ENCODE measurements at regions not wholly inside any gene's neighbourhood (a gene's known extent, or its start where the extent isn't known, plus 50 kb on each side); places are given as distances from the start of the nearest gene placed in this dataset.

DNA sequence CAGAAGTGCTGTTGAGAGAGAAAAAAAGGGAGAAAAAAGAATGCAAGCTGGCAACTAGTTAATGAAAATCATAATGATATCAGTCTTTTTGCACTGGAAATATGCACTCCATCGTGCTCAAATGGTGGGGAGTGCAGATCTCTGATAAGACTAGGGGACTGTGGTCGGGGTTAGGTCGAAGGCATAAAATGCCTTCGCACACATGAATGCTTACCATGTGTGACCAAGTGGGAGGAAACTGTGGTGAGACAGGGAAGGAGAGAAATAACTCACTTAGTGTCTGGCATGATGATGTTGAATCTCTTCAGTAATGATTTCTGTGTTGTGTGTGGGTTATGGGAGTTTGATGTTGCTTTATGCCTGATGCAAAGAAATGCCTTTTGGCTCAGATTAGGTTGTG, 358.9 kb downstream of the FBXO8 start:
- Histone ChIP-seq H3K27me3 (ENCODE audit: control insufficient read depth, insufficient read depth, low read length) (no peaks in the 10 kb centered on the region), H3K4me3 (ENCODE audit: insufficient read depth, low read depth, low read length) (no peak overlapping the region), H3K36me3 (replicated peaks; ENCODE audit: control insufficient read depth, insufficient read depth, low read length) (no peaks in the 10 kb centered on the region)
- DNase-seq = no peak

DNA sequence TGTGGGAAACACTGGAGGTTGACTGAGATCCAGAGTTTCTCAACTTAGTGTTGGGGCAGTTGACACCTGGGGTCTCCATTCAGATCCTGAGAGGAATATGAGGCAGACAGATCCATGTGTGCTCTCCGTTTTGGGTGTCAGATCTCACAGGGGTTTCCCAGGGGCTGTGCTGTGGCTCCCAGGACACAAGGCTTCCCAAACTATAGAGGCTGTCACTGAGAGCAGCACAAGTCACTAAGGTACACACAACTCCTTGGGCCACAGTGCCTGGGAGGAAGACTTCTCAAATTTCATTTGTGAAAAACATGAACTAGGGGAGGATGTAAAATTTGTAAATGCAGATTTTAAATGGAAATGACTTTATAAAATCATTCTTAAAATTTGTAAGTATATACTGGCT, 363.6 kb downstream of the FBXO8 start:
- Histone ChIP-seq H3K4me3 (ENCODE audit: insufficient read depth, low read depth, low read length) (no peak overlapping the region), H3K36me3 (replicated peaks; ENCODE audit: control insufficient read depth, insufficient read depth, low read length) (no peaks in the 10 kb centered on the region), H3K27me3 (ENCODE audit: control insufficient read depth, insufficient read depth, low read length) (no peaks in the 10 kb centered on the region)
- DNase-seq = peak; percentile 10

DNA sequence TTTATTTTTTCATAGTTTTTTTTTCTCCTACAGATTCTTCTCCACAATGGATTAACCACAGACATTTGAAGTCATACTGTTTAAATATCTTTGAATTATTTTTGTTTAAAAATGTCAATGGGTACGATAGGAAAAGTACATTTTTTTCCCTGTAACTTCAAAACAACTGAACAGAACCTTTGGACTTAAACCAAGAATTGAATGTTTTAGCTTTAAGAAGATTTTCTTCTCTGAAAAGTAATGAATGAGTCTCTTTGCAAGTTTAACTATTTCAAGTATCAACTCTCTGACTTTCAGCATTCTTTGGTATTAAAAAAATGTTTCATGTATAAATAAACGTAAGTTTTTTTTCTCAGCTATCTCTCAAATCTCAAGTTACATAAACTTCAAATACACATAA, 364.3 kb downstream of the FBXO8 start:
- no peak overlapping the region for H3K4me3 ChIP-seq (ENCODE audit: insufficient read depth, low read depth, low read length)
- DNase-seq = no peak
- no peaks in the 10 kb centered on the region for H3K36me3 ChIP-seq (replicated peaks; ENCODE audit: control insufficient read depth, insufficient read depth, low read length)
- no peaks in the 10 kb centered on the region for H3K27me3 ChIP-seq (ENCODE audit: control insufficient read depth, insufficient read depth, low read length)

DNA sequence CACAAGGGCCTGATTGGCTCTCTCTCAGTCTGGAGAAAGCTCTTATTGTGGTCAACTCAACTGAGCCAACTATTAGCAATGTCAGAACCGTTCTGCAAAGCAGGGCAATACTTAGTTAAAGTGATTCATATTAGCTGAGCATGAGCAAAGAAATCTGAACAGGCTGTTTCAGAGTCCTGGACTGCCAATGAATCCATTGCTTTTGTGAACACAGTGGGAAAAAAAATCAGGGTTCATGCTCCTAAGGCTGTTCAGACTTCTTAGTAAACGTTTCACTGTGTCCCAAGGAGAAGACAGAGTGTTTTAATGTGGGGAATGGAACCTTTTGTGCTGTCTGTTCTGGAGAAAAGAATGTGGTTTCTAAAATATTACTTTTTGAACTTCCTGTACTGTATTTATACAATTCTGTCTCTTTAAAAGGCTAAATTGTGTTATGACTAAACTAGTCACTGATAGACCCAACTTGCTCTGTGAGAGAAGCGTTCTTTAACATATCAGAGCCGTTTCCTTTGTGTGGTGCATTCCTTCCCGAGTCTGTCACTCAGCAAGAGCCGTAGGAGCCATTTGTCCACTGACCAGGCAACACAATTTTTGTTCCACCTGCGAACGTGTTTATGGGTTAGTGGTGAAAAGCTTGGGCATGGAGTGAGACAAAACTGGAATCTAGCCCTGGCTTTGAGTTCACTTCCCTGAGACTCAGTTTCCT, 366.1 kb downstream of the FBXO8 start:
- no peaks in the 10 kb centered on the region for H3K27me3 ChIP-seq (ENCODE audit: control insufficient read depth, insufficient read depth, low read length)
- no peak overlapping the region for H3K4me3 ChIP-seq (ENCODE audit: insufficient read depth, low read depth, low read length)
- H3K36me3 ChIP-seq (replicated peaks; ENCODE audit: control insufficient read depth, insufficient read depth, low read length) = no peaks in the 10 kb centered on the region
- peak; percentile 10 for DNase-seq

DNA sequence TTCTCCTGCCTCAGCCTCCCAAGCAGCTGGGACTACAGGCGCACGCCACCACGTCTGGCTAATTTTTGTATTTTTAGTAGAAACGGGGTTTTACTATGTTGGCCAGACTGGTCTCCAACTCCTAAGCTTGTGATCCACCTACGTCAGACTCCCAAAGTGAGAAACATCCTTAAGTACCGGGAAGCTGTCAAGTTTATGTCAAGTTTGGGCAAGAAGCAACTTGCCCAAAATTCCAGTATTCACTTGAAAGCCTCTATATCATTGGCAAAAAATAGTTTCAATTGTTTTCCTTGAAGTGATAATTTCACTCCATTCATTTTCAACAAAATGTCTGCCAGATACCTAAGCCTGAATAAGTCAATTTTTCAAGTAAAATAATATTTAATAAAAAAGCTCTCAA, 370.0 kb downstream of the FBXO8 start:
- H3K36me3 ChIP-seq (replicated peaks; ENCODE audit: control insufficient read depth, insufficient read depth, low read length) = no peaks in the 10 kb centered on the region
- H3K4me3 ChIP-seq (ENCODE audit: insufficient read depth, low read depth, low read length) = no peak overlapping the region
- H3K27me3 ChIP-seq (ENCODE audit: control insufficient read depth, insufficient read depth, low read length) = no peaks in the 10 kb centered on the region
- no peak for DNase-seq

DNA sequence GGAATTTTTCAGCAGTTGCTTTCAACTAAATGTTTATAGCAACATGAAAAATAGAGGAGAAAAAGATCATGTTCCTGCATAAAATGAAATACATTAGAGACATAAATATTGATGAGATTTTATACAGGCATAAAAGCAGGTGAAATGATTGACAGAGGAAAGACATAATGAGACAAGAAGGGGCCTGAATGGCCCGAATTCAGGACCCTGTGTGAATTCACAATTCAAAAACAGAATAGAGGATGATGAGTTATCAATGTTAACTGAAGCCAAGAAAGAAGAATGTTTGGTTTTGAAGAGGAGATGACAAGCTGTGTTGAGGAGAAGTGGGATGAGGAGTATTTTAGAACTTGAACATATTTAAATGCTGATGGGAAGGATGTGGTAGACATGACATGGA, 371.1 kb downstream of the FBXO8 start:
- no peak for DNase-seq
- Histone ChIP-seq H3K36me3 (replicated peaks; ENCODE audit: control insufficient read depth, insufficient read depth, low read length) (no peaks in the 10 kb centered on the region), H3K27me3 (ENCODE audit: control insufficient read depth, insufficient read depth, low read length) (no peaks in the 10 kb centered on the region), H3K4me3 (ENCODE audit: insufficient read depth, low read depth, low read length) (no peak overlapping the region)

DNA sequence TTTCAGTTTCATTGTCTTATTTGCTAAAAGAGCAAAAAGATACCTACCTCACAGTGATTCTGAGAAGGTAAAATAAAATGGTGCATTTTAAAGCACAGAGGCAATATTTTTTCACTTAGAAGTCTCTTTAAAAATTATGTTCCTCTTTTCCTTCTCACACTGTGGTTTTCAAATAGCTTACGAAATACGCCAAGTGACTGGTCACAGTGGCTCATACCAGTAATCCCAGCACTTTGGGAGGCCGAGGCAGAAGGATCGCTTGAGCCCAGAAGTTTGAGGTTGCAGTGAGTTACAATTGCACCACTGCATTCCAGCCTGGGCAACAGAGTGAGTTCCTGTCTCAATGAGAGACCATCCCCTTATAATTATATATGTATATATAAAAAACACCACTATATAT, 372.6 kb downstream of the FBXO8 start:
- no peak overlapping the region for H3K4me3 ChIP-seq (ENCODE audit: insufficient read depth, low read depth, low read length)
- H3K36me3 ChIP-seq (replicated peaks; ENCODE audit: control insufficient read depth, insufficient read depth, low read length) = no peaks in the 10 kb centered on the region
- DNase-seq = no peak
- no peaks in the 10 kb centered on the region for H3K27me3 ChIP-seq (ENCODE audit: control insufficient read depth, insufficient read depth, low read length)

DNA sequence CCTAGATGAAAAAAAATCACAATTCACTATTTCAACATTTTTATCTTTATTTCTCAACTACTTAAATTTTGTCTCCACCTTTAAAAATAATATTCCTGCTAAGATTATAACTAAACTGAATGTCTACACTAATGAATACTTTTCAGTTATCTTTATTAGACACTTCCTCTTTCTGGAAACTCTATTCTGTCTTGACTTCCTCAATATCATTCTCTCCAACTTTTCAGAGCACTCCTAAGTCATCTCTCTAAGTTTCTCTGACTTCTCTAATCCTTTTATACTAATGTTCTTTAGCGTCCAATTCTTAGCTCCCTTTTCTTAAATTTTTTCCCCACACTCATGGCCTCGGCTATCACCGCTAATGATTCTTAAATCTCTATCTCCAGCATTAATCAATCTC, 374.2 kb downstream of the FBXO8 start:
- DNase-seq = no peak
- Histone ChIP-seq H3K27me3 (ENCODE audit: control insufficient read depth, insufficient read depth, low read length) (no peaks in the 10 kb centered on the region), H3K36me3 (replicated peaks; ENCODE audit: control insufficient read depth, insufficient read depth, low read length) (no peaks in the 10 kb centered on the region), H3K4me3 (ENCODE audit: insufficient read depth, low read depth, low read length) (no peak overlapping the region)

DNA sequence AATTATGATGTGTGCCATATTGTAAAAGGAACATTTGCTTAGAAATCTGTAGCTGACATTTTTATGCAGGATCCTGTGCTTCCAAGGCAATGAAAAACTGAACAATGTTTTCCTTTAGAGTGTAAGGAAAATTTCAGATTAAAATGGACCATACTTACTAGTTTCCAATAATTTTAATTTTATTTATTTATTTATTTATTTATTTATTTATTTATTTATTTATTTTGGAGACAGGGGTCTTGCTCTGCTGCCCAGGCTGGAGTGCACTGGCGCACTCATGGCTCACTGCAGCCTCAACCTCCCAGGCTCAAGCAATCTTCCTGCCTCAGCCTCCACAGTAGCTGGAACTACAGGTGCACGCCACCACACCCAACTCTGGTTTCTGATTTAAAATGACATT, 369.8 kb upstream of the HAND2 start:
- Histone ChIP-seq H3K36me3 (replicated peaks; ENCODE audit: control insufficient read depth, insufficient read depth, low read length) (no peaks in the 10 kb centered on the region), H3K27me3 (ENCODE audit: control insufficient read depth, insufficient read depth, low read length) (no peaks in the 10 kb centered on the region), H3K4me3 (ENCODE audit: insufficient read depth, low read depth, low read length) (no peak overlapping the region)
- no peak for DNase-seq

DNA sequence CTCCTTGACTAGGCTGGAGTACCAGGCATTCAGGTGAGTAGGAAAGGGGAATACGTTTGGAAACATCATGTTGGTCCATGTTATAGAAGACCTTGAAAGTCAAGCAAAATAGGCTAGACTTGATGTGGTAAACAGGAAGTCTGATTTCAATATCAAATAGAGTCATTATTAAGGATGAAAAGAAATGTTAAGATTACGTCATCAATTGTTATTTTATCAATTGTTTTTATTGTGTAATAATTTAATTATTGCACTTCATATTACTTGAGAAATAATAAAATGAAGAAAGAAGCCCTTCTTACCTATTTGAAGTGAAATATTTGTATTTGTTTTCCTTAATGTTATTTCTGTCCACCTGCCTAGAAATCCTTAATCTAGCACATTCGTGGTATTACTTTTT, 361.0 kb upstream of the HAND2 start:
- Histone ChIP-seq H3K36me3 (replicated peaks; ENCODE audit: control insufficient read depth, insufficient read depth, low read length) (no peaks in the 10 kb centered on the region), H3K27me3 (ENCODE audit: control insufficient read depth, insufficient read depth, low read length) (no peaks in the 10 kb centered on the region), H3K4me3 (ENCODE audit: insufficient read depth, low read depth, low read length) (no peak overlapping the region)
- DNase-seq = no peak

DNA sequence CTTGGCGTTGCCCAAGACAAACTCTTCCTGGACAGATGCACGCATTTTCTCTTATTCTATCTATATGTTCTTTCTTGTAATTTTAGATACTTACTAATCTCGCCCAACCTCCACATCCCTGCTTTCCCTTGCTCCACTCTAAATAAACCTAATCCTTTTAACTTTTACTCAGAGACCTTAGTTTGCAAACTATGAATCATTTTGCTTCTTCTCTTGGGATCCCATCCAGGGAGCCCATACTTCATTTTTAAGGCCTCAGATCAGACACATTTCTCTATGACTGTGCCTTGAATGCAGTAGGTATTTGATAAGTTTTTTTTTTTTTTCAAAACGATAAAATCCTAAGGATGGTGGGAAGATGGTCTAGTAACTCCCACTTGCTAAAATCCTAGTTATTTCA, 353.8 kb upstream of the HAND2 start:
- no peak for DNase-seq
- no peak overlapping the region for H3K4me3 ChIP-seq (ENCODE audit: insufficient read depth, low read depth, low read length)
- no peaks in the 10 kb centered on the region for H3K27me3 ChIP-seq (ENCODE audit: control insufficient read depth, insufficient read depth, low read length)
- H3K36me3 ChIP-seq (replicated peaks; ENCODE audit: control insufficient read depth, insufficient read depth, low read length) = no peaks in the 10 kb centered on the region

DNA sequence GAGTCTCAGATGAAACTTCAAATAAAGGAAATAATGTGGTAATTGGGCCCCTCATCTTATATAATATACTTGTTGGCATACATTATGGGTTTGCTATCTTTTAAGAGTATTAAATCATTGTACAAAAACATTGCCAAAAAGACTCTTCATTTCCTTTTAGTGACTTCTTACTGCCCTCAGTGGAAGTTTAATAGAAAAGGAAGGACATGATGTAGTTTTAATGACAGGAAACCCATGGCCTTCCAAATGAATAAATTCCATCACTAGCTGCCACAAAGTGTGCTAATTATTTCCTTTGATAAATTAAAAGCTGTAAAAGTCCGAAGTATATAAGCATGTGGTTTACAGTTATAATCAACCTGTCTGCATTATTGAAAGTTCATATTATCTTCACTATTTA, 350.9 kb upstream of the HAND2 start:
- Histone ChIP-seq H3K4me3 (ENCODE audit: insufficient read depth, low read depth, low read length) (no peak overlapping the region), H3K27me3 (ENCODE audit: control insufficient read depth, insufficient read depth, low read length) (no peaks in the 10 kb centered on the region), H3K36me3 (replicated peaks; ENCODE audit: control insufficient read depth, insufficient read depth, low read length) (no peaks in the 10 kb centered on the region)
- no peak for DNase-seq

DNA sequence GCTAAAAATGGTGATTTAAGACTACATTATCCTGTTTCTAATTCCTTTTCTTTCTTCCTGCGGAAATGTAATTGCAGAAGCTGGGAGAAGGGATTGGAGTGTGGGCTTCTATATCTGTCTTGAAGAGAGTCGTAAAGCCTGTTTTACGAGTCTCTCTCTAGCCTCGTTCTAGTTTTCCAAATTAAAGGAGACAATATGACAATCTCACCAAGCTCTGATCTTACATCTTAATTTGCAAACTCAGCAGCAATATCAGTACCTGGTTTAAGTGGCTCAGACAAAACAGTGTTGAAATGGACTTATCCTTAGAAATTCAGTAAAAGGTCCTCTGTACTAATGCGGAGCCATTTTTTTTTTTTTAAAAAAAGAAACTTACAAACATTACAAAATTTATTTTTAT, 349.5 kb upstream of the HAND2 start:
- Histone ChIP-seq H3K27me3 (ENCODE audit: control insufficient read depth, insufficient read depth, low read length) (no peaks in the 10 kb centered on the region), H3K36me3 (replicated peaks; ENCODE audit: control insufficient read depth, insufficient read depth, low read length) (no peaks in the 10 kb centered on the region), H3K4me3 (ENCODE audit: insufficient read depth, low read depth, low read length) (no peak overlapping the region)
- DNase-seq = no peak

DNA sequence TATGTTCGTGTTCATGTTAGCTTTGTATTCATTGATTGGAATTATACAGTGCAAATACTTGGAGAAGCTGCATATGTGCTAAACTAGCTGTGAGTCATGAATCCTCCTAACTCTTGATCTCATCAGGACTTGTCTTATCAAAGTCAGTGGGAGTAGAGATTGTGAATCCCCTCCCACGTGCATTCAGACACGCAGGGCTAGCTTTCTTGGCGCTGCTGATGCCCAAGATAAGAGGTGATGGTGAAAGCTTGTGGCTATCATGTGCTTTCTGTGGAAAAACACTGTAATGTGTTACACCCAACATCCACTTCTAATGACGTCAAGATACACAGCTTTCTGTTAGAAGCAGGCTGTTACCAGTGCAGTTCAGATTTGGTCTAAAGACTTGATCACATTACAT, 348.7 kb upstream of the HAND2 start:
- no peak for DNase-seq
- no peak overlapping the region for H3K4me3 ChIP-seq (ENCODE audit: insufficient read depth, low read depth, low read length)
- H3K27me3 ChIP-seq (ENCODE audit: control insufficient read depth, insufficient read depth, low read length) = no peaks in the 10 kb centered on the region
- H3K36me3 ChIP-seq (replicated peaks; ENCODE audit: control insufficient read depth, insufficient read depth, low read length) = no peaks in the 10 kb centered on the region

DNA sequence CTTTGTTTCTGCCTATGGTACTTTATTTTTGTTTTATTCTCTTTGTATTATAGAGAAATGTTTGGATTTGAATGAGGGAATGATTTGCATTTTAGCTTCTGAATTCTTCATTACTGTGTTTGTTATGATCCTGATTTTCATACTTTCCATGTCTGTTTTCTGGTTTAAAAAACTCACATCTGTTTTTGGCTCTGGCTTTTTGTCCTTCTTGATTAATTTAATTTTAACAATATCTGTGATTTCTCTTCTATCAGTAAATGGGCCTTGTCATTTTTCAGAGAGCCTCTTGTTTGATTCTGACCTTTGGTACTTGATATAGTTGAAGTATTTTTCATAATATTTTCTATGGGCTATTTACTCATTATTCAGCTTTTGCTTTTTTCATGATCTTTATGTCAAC, 341.6 kb upstream of the HAND2 start:
- Histone ChIP-seq H3K27me3 (ENCODE audit: control insufficient read depth, insufficient read depth, low read length) (no peaks in the 10 kb centered on the region), H3K36me3 (replicated peaks; ENCODE audit: control insufficient read depth, insufficient read depth, low read length) (no peaks in the 10 kb centered on the region), H3K4me3 (ENCODE audit: insufficient read depth, low read depth, low read length) (no peak overlapping the region)
- no peak for DNase-seq

Measured in H7 (cell line).